Panc1 (cell line): ENCODE measurements at regions not wholly inside any gene's neighbourhood (a gene's known extent, or its start where the extent isn't known, plus 50 kb on each side); places are given as distances from the start of the nearest gene placed in this dataset.

ENCODE experiments used
- CTCF ChIP-seq: fragments of 450-650 bp; IDR thresholded peaks from 2 replicates; pipeline ENCODE4 v1.5.1; 2017; ENCODE audit warnings: mild to moderate bottlenecking
- POLR2AphosphoS5 ChIP-seq: IDR thresholded peaks from 2 replicates; pipeline ENCODE4 v1.6.1; 2012; ENCODE audit warnings: mild to moderate bottlenecking, low read depth, low read length, moderate library complexity
- REST ChIP-seq, 2 experiments: IDR thresholded peaks; 2 replicates each; pipeline ENCODE4 v1.6.1; 2011 to 2012; ENCODE audit warnings: low read depth in 2 of 2, control low read depth in 1 of 2, low read length in 1 of 2, mild to moderate bottlenecking in 1 of 2, moderate library complexity in 1 of 2; ENCODE audit not compliant: insufficient read depth in 1 of 2
- SIN3A ChIP-seq: IDR thresholded peaks from 2 replicates; pipeline ENCODE4 v1.6.1; 2012; ENCODE audit warnings: low read depth, mild to moderate bottlenecking, low read length, moderate library complexity, borderline replicate concordance; ENCODE audit not compliant: insufficient read depth
- TCF7L2 ChIP-seq: IDR thresholded peaks from 2 replicates; pipeline ENCODE4 v1.6.1; 2011; ENCODE audit warnings: mild to moderate bottlenecking, low read depth, low read length, inconsistent platforms

- no peak for TF ChIP-seq CTCF
- no peak for TF ChIP-seq POLR2AphosphoS5
- no peak for TF ChIP-seq SIN3A
- no peak for TF ChIP-seq REST (IDR thresholded peaks at IDR 0.05; ENCODE audit: insufficient read depth in 1 of 2, low read depth in 2 of 2, low read length in 1 of 2)
- no peak for TF ChIP-seq TCF7L2
These were observed 104.7 kb upstream of the TMEM132E start for GRCh38 chr17:34474706-34475105.
